HG02678 (cell line): ENCODE measurements at regions not wholly inside any gene's neighbourhood (a gene's known extent, or its start where the extent isn't known, plus 50 kb on each side); places are given as distances from the start of the nearest gene placed in this dataset.

Source experiments
- ATAC-seq: cut with Tn5 transposase; IDR thresholded peaks from one replicate; pipeline ENCODE4 v1.9.1; 2021; ENCODE audit warnings: mild to moderate bottlenecking, moderate library complexity; ENCODE audit not compliant: unreplicated experiment

DNA sequence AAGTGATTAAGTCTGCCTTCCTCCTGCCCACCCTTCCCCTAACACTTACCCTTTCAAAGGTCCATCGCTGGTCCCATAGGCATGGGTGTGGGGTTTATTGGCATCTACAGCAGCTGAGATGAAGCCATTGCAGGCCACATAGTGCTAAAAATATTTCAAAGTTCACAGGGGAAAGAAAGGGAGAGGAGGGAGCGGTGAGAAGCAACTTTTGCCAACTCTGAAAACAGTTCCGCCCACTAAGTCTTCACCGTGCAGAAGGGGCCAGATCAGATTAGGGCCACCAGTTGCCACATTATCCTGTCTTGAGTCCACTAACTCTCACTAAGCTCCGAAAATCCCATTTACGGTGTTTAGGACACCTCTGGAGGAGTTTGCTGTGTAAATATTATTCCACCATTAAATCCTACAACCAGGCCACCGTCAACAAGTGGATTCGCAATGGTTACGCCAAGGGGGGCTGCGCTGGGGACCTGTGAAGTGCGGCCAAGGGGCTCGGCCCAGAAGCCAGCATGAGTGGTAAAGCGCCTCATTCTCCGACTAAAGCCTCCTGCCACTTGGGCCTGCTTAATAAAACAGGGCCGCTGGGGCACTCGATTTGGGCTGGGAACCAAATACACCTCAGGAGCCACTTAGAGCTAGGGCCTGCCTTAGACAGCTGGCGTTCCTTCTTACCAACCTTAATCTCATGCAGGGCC is 534.9 kb downstream of the MIAT start:
- no peak for ATAC-seq

DNA sequence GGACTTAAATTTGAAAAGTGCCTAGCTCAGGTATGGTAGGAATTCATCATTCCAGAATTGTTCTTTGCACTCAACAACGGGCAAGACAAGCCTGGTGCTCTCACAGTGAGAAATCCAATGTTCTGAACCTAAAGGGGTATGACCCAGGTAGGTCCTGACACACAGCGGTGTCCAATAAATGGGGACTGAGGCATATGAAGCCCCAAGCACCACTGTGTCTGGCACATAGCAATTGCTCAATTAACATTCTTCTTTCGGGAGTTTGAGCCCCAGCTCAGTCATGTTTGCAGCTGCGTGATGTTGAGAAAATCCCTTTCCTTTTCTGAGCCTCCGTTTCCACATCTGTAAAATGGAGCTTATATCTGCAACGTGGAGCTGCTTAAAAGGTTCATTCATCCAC is 535.8 kb downstream of the MIAT start:
- ATAC-seq: no peak

DNA sequence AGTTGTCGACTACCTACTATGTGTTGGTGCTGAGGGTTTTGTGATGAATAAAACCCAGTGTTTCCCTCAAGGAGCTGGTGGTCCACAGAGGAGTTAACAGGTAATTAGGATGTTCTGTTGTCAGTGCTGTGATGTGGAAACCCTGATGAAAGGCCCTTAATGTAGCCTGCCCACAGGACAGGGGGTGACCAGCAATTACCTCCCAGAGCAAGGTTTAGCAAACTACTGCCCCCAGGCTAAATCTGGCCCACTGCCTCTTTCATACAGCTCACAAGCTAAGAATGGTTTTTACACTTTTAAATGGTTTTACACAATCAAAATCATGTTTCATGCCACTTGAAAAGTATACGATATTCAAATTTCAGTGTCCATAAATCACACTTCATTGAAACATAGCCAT is 536.2 kb downstream of the MIAT start:
- no peak for ATAC-seq

DNA sequence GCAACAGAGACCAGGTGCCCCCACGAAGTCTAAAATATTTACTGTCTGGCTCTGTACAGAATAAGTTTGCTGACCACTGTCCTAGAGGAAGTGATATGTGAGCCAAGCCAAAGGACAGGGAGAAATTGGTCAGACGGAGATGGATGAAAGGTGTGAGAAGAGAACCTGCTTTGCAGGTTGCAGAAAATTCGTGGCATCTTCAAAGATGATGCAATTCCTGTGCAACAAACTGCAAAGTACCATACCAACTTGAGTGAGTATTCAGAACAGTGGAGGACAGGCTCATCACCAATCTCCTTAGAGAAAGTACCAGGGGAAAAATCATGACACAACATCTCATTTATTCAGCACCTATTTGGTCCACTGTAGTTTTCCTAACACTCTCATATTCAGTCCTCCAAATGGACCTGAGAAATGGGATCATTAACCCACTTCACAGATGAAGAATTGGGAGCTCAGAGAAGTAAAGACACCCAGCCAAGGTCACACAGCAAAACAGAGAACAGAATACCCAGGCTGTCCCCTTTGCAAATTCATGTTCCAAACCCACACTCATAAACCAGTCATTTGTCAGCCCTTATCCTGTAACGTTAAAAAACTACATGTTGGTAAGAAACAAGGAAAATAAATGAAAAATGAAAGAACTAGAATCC is 536.8 kb downstream of the MIAT start:
- no peak for ATAC-seq

DNA sequence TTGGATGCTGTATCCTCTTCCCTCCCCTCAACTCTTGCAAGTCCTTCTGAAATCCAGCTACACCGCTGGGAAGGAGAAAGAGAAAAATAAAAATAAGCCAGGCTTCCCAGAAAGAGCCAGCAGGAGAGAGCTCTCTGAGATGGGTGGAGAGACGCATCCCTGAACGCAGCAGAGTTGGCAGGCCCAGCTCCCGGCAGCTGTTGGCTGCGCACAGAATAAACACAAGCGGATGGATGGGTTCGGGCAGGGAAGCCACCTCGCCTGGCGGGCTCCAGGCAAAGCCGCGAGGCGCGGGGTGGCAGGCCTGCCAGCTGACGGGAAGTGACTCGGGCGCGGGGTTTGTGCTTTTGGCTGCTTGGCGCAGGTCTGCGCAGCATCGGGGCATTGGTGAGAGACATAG is 537.7 kb downstream of the MIAT start:
- no peak for ATAC-seq

DNA sequence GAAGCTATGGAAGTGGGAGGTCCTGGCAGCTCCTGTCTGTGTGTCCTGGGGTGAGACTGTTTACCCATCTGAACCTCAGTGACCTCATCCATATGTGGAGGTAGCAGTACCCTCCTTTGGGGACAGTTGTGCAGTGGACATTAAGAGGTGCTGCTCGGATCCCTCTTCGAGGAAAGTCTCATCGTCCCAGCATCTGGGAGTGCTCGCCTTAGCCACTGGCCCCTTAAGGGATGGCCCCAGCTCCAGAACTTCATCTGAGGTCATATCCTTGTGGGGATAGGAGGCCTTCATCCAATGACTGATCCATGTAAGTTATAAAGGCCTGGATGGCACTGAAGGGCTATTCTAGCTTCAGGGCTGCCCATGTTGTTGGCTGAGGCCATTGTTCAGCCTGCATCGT is 538.1 kb downstream of the MIAT start:
- ATAC-seq: no peak

DNA sequence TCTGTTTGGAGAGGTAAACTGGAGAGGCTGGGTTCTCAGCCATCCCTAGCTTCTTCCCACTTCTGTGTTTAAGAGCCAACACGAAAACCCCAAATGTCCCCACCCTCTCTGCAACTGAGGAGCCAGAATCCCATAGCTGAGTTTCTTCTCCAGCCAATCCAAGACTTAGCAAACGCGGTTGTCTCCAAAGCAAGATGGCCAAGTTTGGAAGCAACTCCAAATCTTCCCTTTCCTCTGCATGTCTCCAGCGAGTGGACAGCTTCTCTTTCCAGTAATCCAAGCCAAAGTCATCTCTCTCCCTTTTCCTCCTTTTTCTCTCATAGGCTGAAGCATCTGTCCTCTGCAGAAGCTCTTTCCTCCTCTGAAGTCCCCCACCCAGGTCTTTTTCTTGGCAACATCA is 539.2 kb downstream of the MIAT start:
- ATAC-seq: no peak

DNA sequence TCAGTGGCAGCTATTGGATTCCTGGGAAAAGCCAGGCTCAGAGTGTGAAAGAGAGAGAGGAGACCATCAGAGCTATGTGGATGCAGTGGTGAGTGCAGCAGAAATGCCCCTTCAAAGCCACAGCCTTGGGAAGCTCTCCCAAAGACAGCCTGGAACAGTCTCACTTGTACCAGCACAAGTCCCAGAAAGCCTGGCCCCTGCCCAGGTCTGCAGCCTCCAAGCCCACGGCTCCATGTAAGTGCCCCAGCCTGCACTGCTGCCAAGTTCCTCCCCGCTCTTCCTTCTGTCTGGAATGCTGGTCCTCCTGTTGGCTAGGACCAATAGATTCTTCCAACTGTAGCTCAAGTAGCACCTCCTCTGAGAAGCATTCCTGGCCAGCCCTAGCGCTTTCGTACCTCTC is 539.7 kb downstream of the MIAT start:
- ATAC-seq: no peak

DNA sequence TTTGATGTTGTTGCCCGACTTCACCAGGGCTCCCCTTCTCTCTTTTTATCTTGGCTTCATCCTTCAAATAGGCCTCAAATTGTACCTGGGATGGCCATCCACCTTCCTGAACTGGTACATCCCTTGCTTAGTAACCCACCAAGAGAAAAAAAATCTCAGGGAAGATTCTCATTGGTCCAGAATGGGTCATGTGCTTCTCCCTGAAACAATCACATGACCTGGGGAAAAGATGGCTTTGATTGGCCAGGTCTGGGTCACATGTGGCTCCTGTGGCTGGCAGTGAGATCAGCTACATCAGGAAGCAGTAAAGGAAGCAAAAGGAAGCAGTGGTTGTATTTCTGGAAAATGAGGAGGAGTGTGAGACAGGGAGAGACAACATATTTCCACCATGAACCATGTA is 540.2 kb downstream of the MIAT start:
- no peak for ATAC-seq

DNA sequence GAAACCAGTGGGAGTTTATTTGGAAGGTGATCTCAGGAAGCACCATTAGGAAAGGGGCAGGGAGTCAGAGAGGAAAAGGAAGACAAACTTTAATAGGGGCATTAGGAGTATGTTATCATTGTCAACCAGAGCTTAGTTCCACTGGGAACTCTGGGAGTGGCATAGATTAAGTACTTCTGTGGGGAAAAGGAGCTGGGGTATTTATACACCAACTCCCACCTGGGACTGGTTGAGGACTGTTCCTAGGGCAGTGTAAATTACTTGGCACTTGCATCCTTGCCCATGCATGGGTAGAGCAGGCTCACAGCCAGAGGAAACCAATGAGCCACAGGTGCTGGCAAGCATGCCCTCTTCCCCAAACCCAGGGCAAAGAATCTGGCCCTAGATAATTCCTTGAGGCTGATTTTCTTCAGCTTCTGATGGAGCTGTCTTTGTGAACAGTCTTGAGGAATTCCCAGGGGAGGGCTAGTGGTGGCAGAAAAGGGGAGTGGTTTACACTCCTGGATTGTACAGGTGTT is 541.2 kb downstream of the MIAT start:
- ATAC-seq: no peak

DNA sequence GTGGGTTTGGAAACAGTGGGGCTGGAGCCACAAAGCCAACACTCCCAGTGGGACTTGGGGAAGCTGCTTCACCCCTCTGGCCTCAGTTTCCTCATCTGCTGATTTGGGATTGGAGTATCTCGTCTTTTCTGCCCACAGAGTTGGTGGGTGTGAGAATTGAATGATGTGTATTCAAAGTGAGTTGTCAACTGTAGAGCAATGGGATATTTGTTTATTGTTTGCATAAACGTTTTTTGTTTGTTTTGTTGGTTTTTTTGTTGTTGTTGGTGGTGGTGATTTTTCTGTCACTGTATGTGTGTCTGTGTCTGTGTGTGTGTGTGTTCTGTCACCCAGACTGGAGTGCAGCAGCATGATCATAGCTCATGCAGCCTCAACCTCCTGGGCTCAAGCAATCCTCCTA is 542.0 kb downstream of the MIAT start:
- ATAC-seq: no peak

DNA sequence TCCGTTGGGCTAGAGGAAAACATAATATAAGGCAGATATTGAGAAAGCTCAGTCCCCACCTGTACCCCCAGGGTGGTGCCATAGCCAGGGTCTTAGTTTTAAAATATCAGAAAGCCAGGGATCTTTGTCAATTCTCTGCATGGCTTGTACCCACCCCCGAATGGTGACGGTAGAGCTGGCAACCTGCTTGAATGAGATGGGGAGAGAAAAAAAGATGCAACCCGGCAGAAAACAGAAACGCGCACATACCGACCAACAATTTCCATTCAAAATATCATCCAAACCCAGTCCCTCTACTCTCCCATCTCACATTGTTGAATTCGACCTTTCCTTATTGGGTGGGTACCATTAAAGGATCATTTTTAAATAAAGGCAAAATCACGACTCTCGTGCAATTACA is 543.9 kb downstream of the MIAT start:
- no peak for ATAC-seq

DNA sequence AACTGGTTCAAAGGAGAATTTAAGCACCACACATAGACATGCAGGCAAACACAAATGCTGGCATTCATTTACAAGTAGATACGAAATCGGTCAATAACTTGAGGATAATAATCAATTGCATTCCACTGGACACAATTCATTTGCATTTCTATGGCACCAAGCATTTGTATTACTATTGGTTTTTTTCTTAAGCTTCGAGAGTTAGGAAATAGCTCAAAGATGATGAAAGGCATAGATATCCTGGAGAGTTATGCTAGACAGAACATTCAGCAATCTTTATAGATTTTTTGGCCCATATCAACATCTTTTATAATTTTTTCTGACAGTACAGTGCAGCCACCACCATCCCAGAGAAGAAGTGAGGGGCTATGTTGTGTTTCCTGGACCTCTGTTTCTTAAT is 544.4 kb downstream of the MIAT start:
- no peak for ATAC-seq

DNA sequence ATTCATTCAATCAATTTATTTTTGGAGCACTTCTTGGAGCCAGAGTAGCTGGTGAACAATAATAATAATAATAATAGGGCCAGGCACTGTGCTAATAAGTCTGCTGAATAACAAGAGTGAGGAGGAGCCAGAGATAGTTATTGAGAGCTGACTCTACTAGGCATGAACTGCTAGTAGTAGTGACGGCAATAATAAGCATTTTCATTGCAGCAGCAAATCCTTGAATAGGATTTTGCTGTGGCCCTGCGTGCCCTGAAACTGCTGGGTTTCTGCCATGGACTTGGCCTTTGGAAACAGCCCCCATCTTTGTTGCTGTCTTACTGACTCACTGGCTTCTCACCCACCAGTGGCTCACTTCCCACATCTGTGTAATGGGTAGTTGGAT is 545.9 kb downstream of the MIAT start:
- no peak for ATAC-seq

DNA sequence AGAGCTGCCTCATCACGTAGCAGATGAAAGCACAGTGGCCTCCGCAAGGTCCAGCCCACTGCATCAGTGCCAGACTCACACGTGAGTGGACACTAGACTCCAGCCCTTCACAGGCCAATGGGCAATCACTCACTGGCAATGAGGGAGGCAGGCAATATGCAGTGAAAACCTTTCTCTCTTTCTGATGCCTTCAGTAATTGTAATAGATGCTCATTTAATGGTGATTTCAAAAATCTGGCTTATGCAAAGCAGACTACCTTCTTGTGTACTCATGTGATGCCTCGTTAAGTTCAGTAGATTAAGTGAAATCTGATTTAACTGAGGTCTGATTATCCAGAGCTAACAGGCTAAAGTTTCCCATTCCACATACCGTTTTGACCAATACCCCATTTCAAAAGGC is 546.9 kb downstream of the MIAT start:
- ATAC-seq: no peak

DNA sequence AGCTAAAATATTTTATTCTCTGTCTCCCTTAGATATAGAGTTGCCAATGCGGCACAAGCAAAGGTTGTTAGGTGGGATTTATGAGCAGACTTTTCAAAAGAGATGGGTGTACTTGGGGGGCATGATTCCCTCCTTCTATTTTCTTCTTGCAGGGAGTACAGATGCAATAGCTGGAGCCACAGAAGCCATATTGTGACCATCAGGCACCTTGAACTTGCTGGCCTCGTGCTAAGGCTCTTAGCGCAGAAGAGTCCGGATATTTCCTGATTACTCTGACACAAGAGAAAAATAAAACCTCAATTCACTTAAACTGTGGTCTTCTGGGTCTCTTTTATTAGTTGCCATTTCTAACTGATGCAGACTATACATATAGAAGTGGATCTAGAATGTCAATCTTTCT is 547.4 kb downstream of the MIAT start:
- no peak for ATAC-seq

DNA sequence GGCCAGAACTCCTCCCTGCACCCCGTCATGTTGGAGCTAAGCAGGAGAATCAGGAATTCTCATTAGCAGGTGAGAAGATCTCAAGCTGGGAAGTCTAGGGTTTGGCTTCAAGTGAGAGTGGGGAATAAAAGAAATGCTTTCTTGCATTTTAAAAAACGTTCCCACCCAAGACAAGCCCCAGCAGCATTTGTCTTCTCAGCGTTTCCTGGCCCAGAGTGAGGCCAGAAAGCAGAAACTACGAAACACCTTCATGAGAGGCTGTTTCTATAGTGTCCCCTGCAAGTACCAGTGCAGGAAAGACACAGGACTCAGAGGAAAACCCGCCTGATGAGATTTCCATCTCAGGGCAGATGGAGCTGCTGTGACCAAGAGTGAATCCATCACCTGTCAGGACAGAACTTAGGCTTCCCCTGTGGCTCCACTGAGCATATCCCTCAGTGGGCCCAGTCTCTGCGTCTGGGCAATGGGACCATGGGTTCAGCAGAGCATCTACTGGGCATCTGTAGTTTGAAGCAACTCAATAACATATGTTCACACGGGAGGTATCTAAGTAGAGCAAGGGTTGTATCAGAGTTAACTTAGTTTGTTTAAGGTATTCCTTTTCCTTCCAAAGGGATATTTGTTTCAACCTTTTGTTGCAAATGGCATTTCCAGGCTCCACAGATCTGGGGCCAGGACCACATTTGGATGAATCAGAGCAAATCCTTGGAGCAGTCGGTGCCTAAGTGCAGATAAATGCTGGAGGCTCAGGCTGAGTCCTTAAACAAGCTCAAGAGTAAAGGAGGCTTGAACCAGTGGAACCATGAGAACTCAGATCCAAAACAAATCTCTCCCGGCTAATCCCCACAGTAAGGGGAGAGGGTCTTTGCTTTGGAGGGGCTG is 548.3 kb downstream of the MIAT start:
- ATAC-seq: no peak

DNA sequence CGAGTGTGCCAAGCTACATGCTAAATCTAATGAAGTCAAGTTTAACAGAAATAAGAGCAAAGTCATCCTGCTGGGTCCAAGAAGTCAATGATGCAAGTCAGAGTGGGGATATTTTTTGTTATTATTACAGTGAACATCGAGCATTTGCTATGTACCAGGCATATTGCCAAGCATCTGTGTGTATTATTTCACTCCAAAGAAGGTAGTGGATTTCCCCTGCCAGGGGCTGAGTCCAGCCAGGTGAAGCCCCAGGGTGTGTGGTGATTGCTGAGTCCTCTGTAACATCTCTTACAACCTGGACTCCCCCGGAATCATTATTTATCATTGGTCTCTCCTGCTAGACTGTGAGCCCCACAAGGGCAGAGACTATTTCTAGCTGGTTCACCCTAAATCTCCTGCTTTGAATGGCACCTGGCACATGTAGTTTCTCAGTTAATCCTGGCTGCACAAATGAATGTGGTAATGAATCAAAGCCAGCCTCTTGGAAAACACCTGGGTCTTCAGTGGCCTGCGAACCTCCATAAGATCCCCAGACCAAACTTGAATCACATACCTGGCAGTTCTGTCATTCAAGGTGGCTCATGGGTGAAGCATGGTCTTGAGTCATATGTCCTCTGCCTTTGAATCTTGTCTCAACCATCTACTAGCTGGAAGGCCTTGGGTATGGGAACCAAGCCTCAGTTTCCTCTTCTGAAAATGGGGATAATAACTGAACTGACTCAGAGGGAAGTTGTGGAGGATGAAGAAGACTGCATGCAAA is 549.2 kb downstream of the MIAT start:
- no peak for ATAC-seq

DNA sequence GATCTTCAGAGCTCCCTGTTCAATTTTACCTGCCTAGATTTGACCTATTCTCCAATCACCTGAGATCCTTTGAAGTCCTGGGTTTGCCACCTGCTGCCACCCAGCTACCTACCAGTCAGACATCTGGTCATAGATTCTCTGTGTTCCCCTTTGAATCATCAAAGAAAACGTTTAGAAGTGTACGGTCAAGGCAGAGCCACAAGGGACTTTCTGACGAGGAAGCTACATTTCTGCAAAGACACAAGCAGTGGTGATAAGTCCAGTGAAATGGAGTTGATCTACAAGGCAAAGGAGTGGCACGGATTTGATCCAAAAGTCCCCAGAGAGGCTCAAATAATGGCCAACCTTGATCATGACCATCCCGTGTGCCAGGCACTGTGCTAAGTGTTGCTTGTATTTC is 549.9 kb downstream of the MIAT start:
- no peak for ATAC-seq

DNA sequence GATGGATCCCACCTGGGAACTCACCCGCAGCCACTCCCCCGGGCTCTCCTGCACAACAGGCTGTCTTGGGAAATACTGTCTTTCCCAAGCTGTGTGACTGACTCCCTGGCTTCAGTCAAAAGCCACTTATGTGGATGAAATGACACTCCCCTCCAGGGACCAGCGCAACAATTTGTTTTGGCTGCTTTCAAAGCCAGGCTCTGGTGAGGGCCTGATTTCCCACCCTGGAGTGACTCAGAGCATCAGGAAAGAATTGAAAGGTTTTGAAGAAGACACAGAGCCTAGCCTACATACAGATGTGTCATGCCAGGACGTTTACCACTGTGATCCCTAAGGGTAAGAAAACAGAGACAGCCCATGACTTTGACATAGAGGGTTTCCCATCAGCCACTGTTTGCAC is 550.5 kb downstream of the MIAT start:
- no peak for ATAC-seq

DNA sequence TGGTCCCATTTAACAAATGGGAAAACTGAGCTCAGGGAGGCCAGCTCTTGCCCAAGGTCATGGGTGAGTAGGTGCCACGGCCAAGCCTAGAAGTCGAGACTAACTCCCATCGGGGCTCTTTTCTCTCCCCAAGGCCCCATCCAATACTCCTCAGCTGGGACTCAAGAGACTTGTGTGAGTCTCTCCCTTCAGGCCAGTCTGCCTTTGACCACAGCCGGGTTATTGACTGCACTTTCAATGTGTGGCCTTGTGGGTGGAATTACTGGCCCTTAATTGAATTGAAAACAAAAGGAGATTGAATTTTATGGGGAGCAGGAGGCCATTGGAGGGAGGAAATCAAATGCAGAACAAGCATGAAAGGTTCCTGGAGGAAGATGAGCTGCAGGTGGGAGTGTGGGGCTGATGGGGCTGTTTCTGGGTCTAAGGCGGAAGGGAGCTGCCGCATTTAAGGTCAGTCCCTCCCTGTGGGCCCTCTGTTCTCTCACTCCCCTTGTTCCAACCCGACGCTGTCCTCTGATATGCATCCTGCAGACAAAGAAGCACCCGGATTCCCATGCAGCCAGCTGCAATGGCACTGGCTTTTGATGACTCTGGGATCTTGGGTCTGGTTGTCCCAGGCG is 552.8 kb downstream of the MIAT start:
- ATAC-seq: no peak
